GM10248 (cell line): ENCODE measurements at regions not wholly inside any gene's neighbourhood (a gene's known extent, or its start where the extent isn't known, plus 50 kb on each side); places are given as distances from the start of the nearest gene placed in this dataset.

Experiments used
- CTCF ChIA-PET: fragments of 300-600 bp; sonication (Branson Sonifier 250); formaldehyde crosslinking; extraction: SDS; loops from one replicate; lab custom pipeline; 2021; ENCODE audit warnings: antibody characterized with exemption; lab: Yijun Ruan, JAX
- POLR2A ChIA-PET: fragments of 350-650 bp; sonication (Branson Sonifier 250); formaldehyde crosslinking; extraction: SDS; loops from one replicate; lab custom pipeline; 2020; ENCODE audit warnings: antibody characterized with exemption; lab: Yijun Ruan, JAX
- DNase-seq: peaks from one replicate; pipeline ENCODE4 v3.0.0; 2012; ENCODE audit errors: extremely low spot score
- CTCF ChIP-seq: IDR thresholded peaks from 2 replicates; pipeline ENCODE4 v1.5.1; 2012; ENCODE audit warnings: mild to moderate bottlenecking, low read depth; ENCODE audit errors: extremely low read depth, missing control alignments, control extremely low read depth

GRCh38 chr7:89926701-89927100 lies 227.6 kb upstream of the STEAP1 start:
- no peak for DNase-seq
- POLR2A ChIA-PET: no interaction called here
- no peak for TF ChIP-seq CTCF
- CTCF ChIA-PET: no interaction called here

- no peak for DNase-seq
- ChIA-PET CTCF (no interaction called here), POLR2A (no interaction called here)
- TF ChIP-seq CTCF: no peak
Measured at GRCh38 chr7:89927762-89928161, 226.5 kb upstream of the STEAP1 start.

- TF ChIP-seq CTCF: no peak
- CTCF ChIA-PET: no interaction called here
- POLR2A ChIA-PET: no interaction called here
- DNase-seq: no peak
Measured at GRCh38 chr7:89928451-89928850, 225.8 kb upstream of the STEAP1 start.

- DNase-seq: no peak
- POLR2A ChIA-PET: no interaction called here
- TF ChIP-seq CTCF: no peak
- CTCF ChIA-PET: interaction anchor here (0.9 kb wide), 1 partner anchor 316 kb away, joined by 3 read pairs; no protein-coding TSS in a partner anchor
Measured at GRCh38 chr7:89934101-89934500, 220.2 kb upstream of the STEAP1 start.

- no peak for DNase-seq
- TF ChIP-seq CTCF: no peak
- CTCF ChIA-PET: no interaction called here
- POLR2A ChIA-PET: no interaction called here
Measured at GRCh38 chr7:89943525-89944050, 210.7 kb upstream of the STEAP1 start.

- no peak for TF ChIP-seq CTCF
- POLR2A ChIA-PET: no interaction called here
- DNase-seq: no peak
- CTCF ChIA-PET: no interaction called here
Measured at GRCh38 chr7:89958525-89959068, 195.7 kb upstream of the STEAP1 start.
